ENCODE measurements at regions not wholly inside any gene's neighbourhood (a gene's known extent, or its start where the extent isn't known, plus 50 kb on each side); places are given as distances from the start of the nearest gene placed in this dataset.

DNA sequence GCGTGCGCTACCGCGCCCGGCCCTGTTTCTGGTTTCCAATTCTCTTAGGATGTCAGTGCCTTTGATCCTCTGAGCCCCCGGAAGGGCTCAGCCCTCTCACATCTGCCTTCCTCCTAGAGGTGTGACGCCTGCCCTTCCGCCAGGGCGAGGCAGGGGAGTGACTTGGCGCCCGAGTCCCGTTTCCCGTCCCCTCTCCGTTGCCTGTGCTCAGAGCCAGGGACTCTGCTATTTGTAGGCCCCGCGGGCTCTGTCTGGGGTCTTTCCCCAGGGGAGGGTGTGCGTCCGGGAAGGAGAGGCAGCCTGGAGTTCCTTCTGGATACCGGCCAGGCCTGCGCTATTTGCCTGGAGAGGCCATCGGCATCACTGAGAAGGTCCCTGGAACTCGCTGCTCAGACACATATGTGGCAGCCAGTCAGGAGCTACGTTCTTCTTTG, 103.7 kb upstream of the TAF1B start:
- no peak for DNase-seq

DNA sequence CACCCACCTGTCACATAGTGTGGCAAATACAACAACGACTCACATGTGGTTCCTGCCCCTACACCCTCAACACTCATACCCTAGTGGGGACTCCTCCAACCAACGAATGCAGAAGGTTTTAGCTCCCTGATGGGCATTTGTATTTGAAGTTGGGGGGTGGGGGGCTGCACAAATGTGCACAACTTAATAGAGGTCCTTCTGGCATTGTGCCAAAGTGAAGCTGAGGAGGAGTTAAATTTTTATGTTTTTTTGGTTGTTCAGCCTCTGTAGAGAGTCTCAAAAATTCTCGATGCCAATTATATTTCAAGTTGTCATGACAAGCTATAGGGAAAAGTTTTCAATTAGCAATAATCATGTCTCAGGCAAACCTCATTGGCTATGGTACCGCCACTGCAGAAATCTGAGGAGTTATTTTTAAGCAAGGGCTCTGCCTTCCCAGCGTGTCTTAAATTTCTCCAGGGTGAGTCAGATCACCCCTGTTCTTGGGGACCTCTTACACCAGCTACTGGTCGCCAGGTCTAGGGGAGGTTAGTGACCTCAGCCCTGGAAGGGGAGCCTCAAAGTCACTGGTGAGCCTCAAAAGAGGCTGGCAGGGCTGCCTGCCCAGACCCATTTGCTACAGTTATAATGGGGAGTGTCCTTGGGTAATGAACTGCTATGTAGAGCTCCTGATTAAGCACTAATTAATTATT, 102.7 kb upstream of the TAF1B start:
- no peak for DNase-seq

DNA sequence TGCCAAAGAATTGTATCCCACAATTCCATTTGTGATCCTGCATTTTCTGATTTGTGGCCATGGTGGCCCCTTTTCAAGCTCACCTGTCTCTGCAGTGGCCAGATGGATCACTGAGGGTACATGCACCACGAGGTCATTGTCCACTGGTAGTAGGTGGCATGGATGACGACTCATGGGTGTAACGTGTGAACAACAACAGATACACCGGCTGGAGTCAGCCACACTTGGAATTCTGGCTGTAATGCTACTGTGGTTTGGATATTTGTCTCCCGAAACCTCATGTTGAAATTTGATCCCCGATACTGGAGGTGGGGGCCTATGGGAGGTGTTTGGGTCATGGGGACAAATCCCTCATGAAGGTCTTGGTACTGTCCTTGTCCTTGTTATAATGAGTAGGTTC, 102.2 kb upstream of the TAF1B start:
- no peak for DNase-seq

DNA sequence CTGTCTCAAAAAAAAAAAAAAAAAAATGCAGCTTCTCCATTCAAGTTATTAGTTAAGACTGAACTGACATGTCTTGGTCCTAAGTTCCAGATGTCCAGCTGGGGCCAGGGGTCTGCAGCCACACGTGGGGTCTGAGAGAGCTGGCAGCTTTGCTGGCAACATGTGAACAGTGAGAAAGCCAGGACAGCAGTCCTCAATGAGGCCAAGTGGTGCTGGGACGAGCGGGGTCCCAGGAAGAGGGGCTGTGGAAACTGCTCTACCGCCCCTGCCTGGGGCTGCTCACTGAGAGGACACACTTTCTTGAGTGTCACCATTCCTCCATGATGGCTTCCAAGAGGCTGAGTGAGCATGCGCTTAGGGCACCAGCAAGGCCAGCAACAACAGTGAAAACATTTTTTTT, 100.7 kb upstream of the TAF1B start:
- no peak for DNase-seq

DNA sequence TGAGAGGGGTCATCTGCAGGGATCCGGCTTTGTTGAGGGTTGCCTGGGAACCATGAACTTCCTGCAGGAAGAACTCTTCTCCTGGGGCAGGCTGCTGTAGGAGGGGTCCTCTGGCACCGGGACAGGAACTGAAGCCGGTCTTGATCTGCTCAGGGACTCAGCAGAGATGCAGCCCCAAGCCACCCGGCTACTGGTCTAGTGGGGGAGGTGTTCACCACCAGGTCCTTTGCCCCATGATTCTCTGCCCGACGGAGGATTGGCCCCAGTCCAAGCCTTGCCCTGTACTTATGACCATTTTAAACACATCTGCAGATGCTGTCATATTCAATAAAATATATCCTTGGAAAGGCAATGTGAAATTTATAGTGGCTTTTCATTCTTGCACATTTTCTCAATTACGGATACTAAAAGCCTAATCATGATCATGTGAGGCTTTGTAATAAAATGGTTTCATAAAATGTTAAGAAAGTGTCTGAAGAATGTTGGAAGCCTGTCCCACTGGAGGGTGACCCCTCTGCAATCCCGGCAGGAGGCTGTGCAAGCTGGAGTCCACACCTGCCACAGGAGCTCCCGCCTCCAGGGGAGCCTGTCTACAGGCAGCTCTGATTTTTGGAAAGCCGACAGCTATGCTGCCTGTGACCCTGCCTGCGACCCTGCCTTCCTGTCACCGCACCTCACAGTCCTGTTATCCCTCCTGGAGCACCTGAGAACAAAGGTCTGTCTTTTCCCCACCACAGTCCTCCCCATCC, 98.8 kb upstream of the TAF1B start:
- no peak for DNase-seq

DNA sequence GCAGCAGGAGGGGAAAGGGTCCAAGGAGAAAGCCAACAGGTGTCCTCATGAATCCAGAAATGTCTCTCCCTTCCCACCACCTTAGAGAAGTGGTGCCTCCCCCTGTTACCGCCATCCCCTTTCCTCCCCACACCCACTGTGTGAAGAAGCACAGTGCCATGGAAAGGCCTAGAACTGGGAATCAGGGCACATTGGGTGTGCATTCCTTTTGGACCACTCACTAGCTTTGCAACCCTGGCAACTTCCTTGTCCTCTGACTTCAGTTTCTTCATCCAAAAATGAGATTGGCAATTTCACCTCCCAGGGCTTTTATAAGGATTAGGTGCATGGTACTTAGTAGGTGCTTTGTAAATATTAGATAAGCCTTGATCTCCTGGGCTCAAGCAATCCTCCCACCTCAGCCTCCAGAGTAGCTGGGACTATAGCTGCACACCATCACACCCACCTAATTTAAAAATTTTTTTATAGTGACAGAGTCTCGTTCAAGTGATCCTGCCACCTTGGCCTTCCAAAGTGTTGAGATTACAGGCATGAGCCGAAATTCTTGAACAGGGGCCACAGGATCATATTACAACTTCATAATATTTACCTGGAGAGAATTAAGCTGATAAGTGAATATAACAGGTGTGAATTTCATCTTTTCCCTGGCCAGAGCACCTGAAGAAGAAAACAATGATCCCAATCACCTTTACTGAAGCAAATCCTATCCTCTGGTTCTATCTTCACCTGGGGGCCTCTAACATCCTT, 97.9 kb upstream of the TAF1B start:
- DNase-seq: peak; percentile 24

DNA sequence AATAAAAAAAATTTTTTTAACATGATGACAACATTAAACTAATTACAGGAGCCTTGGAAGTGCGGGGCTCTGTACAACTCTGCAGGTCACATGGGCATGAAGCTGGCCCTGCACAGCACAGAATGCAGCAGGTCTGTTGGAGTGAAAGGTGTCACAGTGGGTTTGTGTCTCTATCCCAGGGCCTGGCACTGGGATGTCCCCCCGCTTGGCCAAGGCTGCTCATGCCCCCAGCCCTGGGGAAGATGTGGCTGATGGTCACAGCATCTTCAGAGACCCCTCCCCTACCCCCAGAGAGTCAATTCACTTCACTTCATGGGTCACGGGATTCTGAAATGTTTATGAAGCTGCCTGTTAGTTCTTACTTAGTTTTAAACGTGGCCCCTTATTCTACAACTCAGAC, 95.9 kb upstream of the TAF1B start:
- DNase-seq: no peak

DNA sequence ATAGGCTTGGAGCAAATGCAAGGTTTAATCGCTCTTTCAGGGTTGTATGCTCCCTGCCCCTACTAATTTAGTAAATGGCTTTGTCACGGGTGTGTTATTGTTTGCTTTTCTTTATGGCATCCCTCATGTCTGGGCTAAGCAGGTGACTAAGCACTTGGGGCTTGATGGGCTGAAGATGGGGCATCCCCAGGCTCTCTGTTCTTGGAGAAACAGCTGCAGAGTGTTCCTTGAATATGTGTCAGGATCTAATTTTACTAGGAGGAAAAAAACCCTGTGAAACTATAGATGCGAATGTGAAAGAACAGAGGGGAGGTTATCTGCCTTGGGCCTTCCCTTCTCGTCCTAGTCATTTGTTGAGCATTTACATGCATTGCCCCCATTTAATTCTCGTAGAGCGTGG, 94.7 kb upstream of the TAF1B start:
- no peak for DNase-seq

DNA sequence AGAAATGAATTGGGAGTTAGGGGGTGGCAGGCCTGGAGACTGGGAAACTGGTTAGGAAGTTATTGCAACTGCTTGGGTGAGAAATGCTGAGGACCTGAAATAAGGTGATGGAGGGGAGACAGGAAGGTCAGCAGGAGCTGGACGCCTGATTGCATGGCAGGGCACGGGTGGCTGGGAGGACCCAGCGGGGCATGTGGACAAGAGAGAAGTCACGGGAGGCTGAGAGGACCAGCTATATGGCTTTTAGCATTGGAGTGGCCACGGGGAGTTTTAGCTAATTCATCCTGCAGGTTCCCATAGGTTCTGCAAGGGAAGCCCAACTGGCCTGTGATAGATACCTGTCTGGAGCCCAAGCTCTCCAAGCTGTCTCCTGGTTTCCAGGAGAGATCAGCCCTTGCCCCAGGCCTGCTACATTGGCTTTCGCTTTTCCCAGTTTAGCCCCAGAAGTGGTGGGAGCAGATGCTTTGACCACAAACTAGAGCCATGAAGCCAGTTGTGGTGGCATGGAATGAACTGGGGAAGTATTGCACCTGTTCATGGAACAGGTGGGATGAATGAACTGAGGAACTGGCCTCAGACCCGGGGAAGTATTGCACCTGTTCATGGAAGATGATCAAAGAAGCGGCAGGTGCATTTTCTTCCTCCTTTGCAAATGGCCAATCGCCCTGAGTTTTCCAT, 93.6 kb upstream of the TAF1B start:
- DNase-seq: no peak

DNA sequence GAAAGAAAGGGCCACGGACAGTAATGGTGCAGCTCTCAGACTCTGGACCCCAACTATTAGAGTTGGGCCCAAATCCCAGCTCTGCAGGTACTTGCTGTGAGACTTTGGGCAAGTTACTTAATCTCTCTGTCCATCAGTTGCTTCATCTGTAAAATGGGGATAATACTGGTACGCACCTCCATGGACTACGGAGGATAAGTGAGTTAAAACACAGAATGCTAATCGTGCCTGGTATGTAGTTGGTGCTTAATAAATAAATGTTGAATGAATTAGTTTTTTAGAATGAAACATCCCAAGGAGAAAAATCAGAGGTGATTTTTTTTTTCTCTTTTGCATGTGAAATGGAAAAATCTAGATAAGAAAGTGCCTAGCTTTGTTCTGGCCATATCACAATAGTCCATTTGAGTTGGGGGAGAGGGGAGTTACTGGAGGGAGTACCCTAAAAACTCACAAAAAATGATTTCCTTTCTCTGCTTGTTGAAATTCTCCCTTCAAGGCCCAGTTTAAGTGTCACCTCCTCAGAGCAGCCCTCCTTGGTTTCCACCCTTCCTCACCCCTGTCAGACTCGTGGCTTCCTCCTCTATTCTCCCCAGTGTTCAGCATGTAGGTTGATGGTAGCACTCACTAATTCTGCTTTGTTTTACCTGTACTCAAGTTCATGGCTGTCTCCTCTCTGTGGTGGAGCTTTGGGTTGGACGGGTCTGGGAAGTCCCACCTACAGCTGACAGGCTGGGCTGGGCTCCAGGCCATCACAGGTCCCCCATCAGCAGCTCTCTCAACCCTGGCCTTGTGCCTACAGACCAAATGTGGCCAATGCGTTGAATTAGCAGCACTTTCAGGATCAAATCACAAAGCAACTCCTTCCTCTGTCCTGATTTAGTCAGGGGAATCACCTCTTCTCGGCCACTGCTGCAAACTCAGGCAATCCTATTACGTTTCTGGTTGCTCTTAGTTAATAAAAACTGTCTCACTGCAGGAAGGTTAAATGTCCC, 92.8 kb upstream of the TAF1B start:
- no peak for DNase-seq

DNA sequence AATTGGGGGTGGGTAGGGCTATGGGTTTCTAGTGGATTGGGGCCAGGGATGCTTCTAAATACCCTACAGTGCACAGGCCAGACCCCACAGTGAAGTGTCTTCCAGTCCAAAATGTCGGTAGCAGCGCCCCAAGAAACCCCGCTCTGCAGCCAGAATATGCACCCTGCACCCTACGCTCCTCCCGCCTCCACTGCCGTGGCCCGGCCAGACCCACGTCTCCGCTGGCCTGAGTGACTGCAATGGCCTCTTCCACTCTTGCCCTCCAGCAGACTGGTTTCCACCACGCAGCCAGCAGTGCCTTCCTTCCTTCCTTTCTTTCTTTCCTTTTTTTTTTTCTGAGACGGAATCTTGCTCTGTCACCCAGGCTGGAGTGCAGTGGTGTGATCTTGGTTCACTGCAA, 91.4 kb upstream of the TAF1B start:
- DNase-seq: no peak

DNA sequence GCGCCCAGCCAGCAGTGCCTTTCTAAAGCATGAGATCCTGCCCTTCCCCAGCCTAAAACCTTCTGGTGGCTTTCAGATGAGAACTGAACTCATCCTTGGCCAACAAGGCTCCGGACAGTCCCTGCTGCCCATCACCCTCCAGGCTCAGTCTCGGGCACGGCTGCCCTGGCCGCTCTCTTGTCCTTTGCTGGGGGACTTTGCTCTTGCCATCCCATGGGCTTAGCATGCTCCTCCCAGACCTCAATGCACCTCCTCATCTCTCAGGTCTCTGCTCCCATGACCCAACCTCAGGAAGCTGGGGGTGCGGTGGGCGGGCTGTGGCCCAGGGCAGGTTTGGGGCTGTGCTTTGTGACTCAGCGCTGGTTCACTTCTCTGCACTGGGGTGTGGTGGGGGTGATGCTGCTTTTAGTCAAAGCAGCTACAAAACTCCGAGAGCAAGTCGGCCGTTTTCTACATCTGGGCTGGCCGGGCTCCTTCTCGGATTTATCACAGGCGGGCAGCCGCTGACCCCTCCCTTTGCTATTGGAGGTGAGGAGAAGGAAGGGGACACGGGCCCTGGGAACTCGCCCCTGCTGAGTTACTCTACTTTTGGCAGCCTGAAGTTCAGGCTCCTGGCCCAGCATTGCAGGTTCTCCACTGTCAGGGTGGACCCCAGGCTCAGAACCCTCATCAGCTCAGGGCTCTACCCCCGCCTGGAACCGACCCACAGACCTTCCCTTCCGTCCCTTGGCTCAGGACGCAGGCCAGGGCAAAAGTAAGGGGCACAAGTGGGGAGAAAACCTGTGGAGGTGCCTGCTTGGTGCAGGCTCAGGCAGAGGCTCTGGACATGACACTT, 90.6 kb upstream of the TAF1B start:
- peak; percentile 93 for DNase-seq

DNA sequence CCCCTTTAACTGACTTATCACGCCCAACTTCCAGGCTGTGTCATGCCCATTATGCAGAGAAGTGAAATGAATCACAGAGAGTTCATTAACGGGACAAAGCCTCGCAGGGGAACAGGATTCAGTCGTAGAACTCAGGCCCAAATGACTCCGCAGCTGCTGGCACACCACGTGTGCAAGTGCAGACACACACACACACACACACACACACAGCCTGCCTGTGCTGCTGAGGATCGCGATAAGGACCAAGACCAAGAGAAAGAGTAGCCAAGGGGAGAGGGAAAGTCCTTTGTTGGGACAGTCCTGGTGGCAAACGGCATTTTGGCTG, 90.0 kb upstream of the TAF1B start:
- DNase-seq: peak; percentile 85

DNA sequence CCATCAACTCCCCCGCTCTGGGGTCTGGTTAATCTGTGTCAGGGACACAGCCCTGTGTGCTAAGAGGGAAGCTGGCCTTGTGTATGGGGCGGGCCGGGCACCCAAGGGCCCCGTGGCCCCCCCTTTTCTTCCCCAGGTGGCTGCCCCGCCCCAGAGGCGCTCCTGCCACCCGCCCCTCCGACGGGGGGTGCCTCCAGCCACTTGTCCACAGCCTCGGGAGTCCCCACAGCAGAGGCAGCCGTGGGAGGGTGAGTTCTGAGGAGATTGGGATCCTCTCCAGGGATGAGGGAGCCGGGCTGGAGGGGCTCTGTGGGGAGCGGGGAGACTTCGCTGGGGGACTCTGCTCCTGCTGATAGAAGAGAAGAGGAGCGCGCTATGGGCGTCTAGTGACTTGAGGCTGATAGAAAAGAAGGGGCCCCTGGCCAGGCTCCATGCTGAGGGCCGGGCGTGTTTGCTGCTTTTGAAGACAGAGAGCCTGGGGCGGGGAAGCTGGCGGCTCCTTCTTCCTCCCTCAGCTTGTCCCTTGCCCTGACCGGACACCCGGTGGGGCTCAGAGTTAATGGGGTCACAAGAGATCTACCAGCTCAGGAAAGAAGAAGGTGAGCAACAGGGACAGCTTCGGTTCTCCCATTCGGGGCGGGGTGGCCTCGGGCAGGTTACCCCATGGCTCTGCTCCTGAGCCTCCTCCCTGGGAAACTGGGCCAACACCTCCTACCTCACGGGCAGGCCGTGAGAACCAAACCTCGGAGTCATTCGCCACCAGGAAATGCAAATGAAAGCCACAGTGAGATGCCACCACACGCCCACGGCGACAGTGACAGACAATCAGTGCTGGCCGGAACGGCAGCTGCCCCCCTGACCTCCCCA, 89.4 kb upstream of the TAF1B start:
- no peak for DNase-seq

DNA sequence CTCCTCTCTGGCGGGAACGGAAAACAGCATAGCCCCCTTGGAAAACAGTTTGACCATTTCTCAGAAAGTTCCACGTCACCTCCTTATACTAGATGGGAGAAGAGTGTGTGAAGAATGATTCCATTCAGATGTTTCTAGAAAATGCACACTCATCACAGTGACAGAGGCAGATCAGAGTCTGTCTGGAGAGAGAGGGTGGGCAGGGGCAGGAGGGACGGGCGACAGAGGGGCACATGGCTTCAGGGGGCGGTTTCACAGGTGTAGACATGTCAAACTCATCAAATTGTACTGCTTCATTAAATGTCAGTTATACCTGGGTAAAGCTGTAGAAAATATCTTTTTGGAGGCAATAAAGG, 88.8 kb upstream of the TAF1B start:
- no peak for DNase-seq

DNA sequence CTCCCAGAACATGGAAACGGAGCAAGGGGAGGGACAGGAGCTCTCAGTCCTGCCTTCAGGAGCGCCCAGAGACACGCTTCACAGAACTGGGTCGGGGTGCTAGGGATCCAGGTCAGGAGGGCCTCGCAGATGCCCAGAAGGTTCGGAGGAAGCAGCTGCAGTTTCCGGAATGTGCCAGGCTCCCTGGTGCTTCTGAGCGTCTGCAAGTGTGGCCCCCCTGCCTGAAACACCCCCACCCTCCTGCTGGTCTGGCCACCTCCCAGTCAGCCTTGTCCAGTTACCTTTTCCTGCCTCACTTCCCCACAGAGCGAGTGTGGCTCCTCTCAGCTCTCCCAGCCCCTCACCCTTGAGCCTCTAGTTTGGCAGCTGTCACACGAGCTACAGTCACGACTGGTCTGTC, 88.3 kb upstream of the TAF1B start:
- DNase-seq: no peak

DNA sequence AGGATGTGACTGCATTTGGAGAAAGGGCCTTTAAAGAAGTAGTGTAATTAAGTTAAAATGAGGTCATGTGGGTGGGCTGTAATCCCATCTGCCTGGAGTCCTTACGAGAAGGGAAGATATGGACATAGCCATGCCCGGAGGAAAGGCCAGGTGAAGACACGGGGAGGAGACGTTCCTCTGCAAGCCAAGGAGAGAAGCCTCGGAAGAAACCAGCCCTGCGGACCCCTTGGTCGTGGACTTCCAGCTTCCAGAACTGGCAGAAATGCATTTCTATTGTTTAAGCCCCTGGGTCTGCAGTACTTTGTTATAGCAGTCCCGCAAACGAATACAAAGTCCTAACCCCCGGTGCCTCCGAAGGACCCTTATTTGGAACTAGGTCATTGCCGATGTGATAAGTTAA, 87.6 kb upstream of the TAF1B start:
- DNase-seq: no peak

DNA sequence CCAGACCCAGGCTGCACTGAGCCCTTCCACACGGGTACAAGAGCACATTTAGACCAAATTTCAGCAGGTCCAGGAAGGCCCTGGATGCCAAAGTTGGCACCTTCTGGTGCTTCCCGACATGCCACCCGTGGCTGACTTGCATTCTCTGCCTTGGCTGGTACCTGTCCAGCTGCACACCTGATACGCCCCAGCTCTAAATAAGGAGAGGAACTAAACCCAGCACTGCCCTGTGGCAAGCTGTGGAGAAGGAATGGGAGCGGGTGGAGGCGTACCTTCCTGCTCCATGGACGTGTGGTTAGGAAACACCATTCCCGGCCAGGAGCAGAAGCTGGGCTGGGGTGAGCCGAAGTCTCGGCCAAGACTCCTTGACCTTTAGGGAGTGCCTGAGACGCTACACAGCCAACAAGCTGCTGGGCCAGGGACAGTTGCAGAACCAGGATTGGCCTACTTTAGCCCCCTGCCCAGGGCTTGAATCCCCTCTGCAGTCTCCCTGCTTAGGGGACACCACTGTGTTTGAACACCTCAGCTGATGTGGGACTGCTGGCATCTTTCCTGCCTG, 86.5 kb upstream of the TAF1B start:
- no peak for DNase-seq

DNA sequence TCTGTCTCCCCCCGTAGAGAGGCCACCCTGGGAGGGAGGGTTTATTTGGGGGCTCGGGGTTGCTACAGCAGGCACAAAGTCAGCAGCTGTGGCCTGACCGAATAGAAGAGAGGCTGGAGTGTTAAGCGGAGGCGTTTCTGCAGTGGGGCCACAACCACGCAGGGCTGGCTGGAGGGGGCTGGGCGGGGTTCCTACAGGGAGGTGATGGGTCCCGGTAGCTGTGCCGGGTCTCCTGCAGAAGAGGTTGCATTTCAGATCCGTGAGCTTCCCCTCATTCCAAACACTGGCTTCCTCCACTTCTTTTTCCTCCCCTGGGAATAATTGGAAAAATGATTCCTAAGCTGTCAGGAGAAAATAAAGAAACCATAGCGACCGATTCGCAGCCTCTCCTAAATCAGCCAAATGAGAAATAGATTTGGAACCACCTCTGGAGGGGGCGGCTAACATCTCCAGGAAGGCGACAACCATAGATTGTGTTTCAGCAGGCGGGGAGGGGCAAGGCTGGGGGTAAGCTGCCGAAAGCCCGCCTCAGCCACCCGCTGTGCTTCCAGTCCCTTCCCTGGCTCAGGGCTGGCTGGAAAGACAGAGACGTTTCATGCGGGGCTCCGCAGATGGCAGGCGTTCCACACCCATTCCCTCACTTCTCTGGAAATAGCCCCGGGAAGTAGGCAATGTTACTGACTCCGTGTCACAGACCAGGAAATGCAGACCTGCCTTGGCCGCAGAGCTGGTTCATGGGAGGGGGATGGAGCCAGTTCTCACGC, 85.6 kb upstream of the TAF1B start:
- no peak for DNase-seq
